Adrenal gland (tissue), 5 donors: ENCODE measurements at regions not wholly inside any gene's neighbourhood (a gene's known extent, or its start where the extent isn't known, plus 50 kb on each side); places are given as distances from the start of the nearest gene placed in this dataset.

ENCODE experiments used
- CTCF ChIP-seq, 6 experiments: fragments of 450-650 bp in 4 of 6; fragments of 200-600 bp in 2 of 6; sonication (generic) in 1 of 6; IDR thresholded peaks; 1 replicate in 5 of 6; 2 replicates in 1 of 6; pipeline versions ENCODE4 v1.5.1 to v1.8.0; 2016 to 2021; ENCODE audit warnings: antibody characterized with exemption in 6 of 6, mild to moderate bottlenecking in 2 of 6, moderate library complexity in 1 of 6
- POLR2A ChIP-seq, 2 donors: fragments of 450-650 bp; IDR thresholded peaks; one replicate each; pipeline ENCODE4 v1.6.1; 2017; ENCODE audit warnings: antibody characterized with exemption in 2 of 2, mild to moderate bottlenecking in 2 of 2, moderate library complexity in 1 of 2
- donor health status: DM: no; HTN: no; CAD: no.

GRCh38 chr13:30362005-30362788 is 54.8 kb upstream of the KATNAL1 start:
- no peak for TF ChIP-seq POLR2A (IDR thresholded peaks at IDR 0.05)
- TF ChIP-seq CTCF (IDR thresholded peaks at IDR 0.05) = no peak
